ENCODE measurements at regions not wholly inside any gene's neighbourhood (a gene's known extent, or its start where the extent isn't known, plus 50 kb on each side); places are given as distances from the start of the nearest gene placed in this dataset.
"Not testable (repeated sequence)": the region's sequence is repeated elsewhere in the genome, so short reads cannot be mapped to it uniquely, and the experiment has no call there.

GRCh38 chrY:13627323-13627722, 76.4 kb upstream of the TMSB4Y start:
- H3K4me1 ChIP-seq; H3K36me3 ChIP-seq (ENCODE audit: low read depth, missing control alignments); H3K27me3 ChIP-seq; H3K9me3 ChIP-seq; DNase-seq; H3K27ac ChIP-seq; intact Hi-C loops (cut with DNase I; ENCODE audit: low total_unique reads); H3K4me3 ChIP-seq: not testable (repeated sequence)
- WGBS, 2 donors: 78 to 83% methylated on average over 1 to 3 of the region's 3 CpGs

GRCh38 chrY:13615943-13616304, 87.8 kb upstream of the TMSB4Y start:
- DNase-seq: no peak
- Histone ChIP-seq H3K27ac (no peak overlapping the region), H3K27me3 (no peaks in the 10 kb centered on the region), H3K9me3 (no peaks in the 10 kb centered on the region), H3K36me3 (ENCODE audit: low read depth, missing control alignments) (no peaks in the 10 kb centered on the region), H3K4me1 (no peaks in the 10 kb centered on the region), H3K4me3 (no peak overlapping the region)
- intact Hi-C loops (cut with DNase I; ENCODE audit: low total_unique reads): no loop called here
- no peak for TF ChIP-seq POLR2A (IDR thresholded peaks at IDR 0.05)
- TF ChIP-seq CTCF (IDR thresholded peaks at IDR 0.05): no peak
- 61 to 71% methylated on average over 3 of the region's 3 CpGs for WGBS, 2 donors

GRCh38 chrY:13615301-13615942, 88.3 kb upstream of the TMSB4Y start:
- H3K27me3 ChIP-seq: no peaks in the 10 kb centered on the region
- no peaks in the 10 kb centered on the region for H3K36me3 ChIP-seq (ENCODE audit: low read depth, missing control alignments)
- no peaks in the 10 kb centered on the region for H3K9me3 ChIP-seq
- no peaks in the 10 kb centered on the region for H3K4me1 ChIP-seq
- intact Hi-C loops (cut with DNase I; ENCODE audit: low total_unique reads): no loop called here
- TF ChIP-seq POLR2A (IDR thresholded peaks at IDR 0.05): no peak
- TF ChIP-seq CTCF (IDR thresholded peaks at IDR 0.05): no peak
- no peak overlapping the region for H3K4me3 ChIP-seq
- H3K27ac ChIP-seq: no peak overlapping the region
- DNase-seq: no peak

- no peak for DNase-seq
- WGBS, 2 donors: 14 to 78% methylated on average over 1 of the region's 1 CpG
- H3K27me3 ChIP-seq: no peaks in the 10 kb centered on the region
- no peak for TF ChIP-seq POLR2A (IDR thresholded peaks at IDR 0.05)
- no peak overlapping the region for H3K27ac ChIP-seq
- intact Hi-C loops (cut with DNase I; ENCODE audit: low total_unique reads): no loop called here
- no peaks in the 10 kb centered on the region for H3K36me3 ChIP-seq (ENCODE audit: low read depth, missing control alignments)
- no peaks in the 10 kb centered on the region for H3K9me3 ChIP-seq
- no peak overlapping the region for H3K4me3 ChIP-seq
- no peaks in the 10 kb centered on the region for H3K4me1 ChIP-seq
Measured at GRCh38 chrY:13612916-13613315, 90.8 kb upstream of the TMSB4Y start.

- H3K4me3 ChIP-seq: no peak overlapping the region
- intact Hi-C loops (cut with DNase I; ENCODE audit: low total_unique reads): no loop called here
- H3K36me3 ChIP-seq (ENCODE audit: low read depth, missing control alignments): no peaks in the 10 kb centered on the region
- H3K27ac ChIP-seq: no peak overlapping the region
- H3K9me3 ChIP-seq: no peaks in the 10 kb centered on the region
- TF ChIP-seq POLR2A (IDR thresholded peaks at IDR 0.05): no peak
- TF ChIP-seq CTCF (IDR thresholded peaks at IDR 0.05): no peak
- DNase-seq: no peak
- no peaks in the 10 kb centered on the region for H3K27me3 ChIP-seq
- no peaks in the 10 kb centered on the region for H3K4me1 ChIP-seq
Measured at GRCh38 chrY:13611965-13612364, 91.7 kb upstream of the TMSB4Y start.

GRCh38 chrY:13592450-13592849, 111.2 kb upstream of the TMSB4Y start:
- no peak for DNase-seq
- intact Hi-C loops (cut with DNase I; ENCODE audit: low total_unique reads): no loop called here
- no peaks in the 10 kb centered on the region for H3K9me3 ChIP-seq
- H3K36me3 ChIP-seq (ENCODE audit: low read depth, missing control alignments): no peaks in the 10 kb centered on the region
- H3K4me1 ChIP-seq: no peaks in the 10 kb centered on the region
- no peak for TF ChIP-seq POLR2A (IDR thresholded peaks at IDR 0.05)
- no peak for TF ChIP-seq CTCF (IDR thresholded peaks at IDR 0.05)
- H3K27ac ChIP-seq: no peak overlapping the region
- H3K4me3 ChIP-seq: no peak overlapping the region
- H3K27me3 ChIP-seq: no peaks in the 10 kb centered on the region

- DNase-seq; H3K4me1 ChIP-seq; H3K36me3 ChIP-seq (ENCODE audit: low read depth, missing control alignments); H3K4me3 ChIP-seq; H3K27me3 ChIP-seq; H3K27ac ChIP-seq; H3K9me3 ChIP-seq; intact Hi-C loops (cut with DNase I; ENCODE audit: low total_unique reads): not testable (repeated sequence)
- 85 to 96% methylated on average over 2 of the region's 2 CpGs for WGBS, 2 donors
Measured at GRCh38 chrY:13570931-13571330, 91.1 kb upstream of the UTY start.

Measured in testis (tissue), 2 donors.